Renal cortical epithelial cell (primary cell): ENCODE measurements at regions not wholly inside any gene's neighbourhood (a gene's known extent, or its start where the extent isn't known, plus 50 kb on each side); places are given as distances from the start of the nearest gene placed in this dataset.
A peak's percentile ranks its signal among the peaks of the same experiment; 100 is the strongest.

Source experiments
- DNase-seq: peaks from one replicate; pipeline ENCODE4 v3.0.0-alpha.2; 2011; ENCODE audit warnings: low read depth

DNA sequence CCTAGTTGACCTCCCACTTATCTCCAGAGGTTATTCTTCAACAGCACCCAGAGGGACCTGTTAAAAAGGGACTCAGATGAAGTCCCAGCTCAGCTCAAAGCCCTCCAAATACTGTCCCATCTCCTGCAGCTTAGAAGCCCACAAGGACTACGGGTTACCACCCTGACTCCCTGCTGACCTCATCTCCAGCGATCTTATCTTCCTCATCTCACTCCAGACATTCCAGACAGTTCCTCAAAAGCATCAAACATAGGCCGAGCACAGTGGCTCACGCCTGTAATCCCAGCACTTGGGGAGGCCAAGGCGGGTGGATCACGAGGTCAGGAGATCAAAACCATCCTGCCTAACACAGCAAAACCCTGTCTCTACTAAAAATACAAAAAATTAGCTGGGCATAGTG lies 263.8 kb upstream of the TLE4 start:
- no peak for DNase-seq

DNA sequence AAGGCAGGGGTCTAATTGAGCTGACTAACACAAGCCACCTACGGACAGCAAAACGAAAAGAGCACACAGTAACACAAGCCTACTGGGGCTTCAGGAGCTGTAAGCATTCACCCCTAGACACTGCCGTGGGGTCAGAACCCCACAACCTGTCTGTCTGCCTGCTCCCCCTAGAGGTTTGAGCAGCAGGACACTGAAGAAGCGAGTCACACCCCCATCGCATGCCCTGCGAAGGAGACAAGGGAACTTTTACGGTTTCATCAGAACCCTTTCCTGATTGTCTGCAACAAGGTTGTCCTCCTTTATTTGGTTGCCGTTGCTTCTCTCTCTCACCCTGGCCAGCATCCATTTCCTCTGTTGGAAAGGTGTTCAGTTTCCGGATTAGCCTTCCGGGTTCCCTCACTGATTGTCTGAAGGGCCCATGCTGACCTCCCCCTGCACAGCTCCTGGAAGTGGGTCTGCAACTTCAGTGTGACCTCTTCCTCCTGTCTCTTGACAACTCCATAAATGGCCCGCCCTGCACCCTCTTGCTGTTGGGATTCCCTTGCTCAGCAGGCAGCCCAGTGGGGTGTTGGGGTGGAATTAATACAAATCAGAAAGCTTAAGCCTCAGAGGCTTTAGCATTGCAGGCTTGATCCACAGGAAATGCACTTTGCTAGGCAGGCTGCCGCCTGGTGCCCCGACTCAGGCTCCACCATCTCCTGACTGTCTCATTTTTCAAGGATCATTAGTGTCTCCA lies 258.9 kb upstream of the TLE4 start:
- no peak for DNase-seq

DNA sequence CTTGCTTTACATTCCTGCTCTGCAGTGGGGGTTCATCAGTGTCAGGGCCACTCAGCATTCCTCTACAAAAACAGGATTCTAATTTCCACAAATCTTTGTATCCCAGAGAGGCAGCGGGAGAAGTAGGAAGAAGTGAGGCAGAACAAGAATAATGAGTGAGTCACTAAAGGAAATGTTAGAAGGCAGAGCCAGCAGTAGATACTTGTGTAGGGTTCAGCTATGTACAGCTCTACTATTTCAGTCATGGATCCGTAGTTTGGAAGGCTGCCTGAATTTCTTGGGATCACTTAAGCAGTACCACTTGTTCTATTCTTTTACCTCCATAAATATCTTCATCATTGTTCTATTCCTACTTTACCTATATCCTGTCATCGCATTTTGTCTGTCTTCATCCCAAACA lies 246.3 kb upstream of the TLE4 start:
- peak; percentile 83 for DNase-seq

DNA sequence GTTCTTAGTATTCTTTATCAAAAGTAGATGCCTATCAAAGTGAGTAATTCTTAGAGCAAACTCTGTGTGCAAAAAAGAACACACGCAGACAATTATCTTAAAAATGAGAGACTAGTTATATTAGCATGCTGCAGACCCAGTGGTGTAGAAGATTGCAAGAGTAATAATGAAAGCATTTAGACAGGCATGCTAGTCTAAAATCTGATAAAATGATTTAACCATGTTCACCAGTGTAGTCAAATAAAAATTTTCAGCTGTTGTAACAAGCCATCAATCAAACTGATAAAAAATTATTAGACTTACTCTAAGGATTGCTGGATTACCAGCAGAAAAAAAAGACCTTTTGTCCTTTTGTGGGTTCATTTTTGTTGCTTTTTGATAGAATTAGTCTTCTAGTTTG lies 241.9 kb upstream of the TLE4 start:
- DNase-seq: no peak

GRCh38 chr9:79334001-79334400 lies 237.8 kb upstream of the TLE4 start:
- DNase-seq: no peak

DNA sequence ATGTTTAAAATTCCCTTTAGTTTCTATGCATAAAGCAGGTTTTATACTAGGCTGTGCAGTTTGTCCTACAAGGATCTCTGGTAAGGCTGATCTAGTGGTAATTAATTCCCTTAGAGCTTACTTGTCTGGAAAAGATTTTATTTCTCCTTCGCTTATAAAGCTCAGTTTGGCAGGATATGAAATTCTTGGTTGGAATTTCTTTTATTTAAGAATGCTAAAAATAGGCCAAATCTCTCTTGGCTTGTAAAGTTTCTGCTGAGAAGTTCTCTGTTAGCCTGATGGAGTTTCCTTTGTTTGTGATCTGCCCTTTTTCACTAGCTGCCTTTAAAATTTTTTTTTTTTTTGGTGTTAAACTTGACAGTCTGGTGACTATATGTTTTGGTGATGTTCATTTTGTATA lies 237.1 kb upstream of the TLE4 start:
- DNase-seq: no peak

- no peak for DNase-seq
These were observed 235.8 kb upstream of the TLE4 start for GRCh38 chr9:79335987-79336386.

DNA sequence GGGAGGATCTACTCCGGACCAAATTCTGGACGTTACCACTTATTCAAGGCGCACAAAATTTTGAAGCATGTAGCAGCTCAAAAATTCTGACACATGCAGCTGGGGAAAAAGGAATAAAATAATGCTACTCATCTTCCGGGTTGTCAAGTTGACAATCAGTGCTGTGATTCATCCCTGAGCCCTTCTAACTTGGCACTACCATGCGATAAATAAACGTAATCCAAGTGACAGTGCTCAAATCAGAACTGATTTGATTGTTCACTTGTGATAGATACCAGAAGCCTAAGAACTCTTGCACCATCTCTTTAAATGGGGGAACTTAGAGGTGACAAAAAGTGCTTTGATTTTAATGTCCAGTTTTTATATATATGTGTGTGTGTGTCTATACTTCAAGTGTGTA lies 230.2 kb upstream of the TLE4 start:
- no peak for DNase-seq

DNA sequence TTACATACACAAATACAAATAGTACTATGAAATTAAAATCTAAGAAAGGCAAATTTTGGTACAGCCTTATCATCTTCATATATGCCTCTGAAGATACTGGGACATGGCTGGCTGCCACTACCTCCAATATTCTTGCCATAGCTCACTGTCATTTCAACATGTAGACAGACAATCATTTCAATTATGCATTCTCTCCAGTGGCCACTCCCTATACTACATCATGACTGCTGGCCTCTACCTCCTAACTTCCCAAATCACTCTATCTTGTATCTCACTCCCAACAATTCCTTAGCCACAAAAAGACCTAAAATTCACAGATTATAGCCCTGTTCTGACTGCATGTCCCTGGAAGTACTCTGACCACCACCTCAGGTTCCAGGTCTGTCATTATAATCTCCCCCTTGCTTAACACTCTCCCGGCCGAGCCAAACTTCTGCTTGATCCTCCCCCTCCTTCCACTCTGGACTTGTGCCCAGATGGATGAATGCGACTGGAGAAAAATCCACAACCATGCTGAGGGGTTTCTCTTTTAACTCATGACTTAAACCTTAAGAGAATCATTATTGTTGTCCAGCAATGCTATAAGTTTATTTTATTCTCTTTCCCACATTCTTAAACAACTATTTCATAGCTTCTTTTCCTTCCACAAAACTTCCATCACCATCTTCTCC lies 225.3 kb upstream of the TLE4 start:
- no peak for DNase-seq

DNA sequence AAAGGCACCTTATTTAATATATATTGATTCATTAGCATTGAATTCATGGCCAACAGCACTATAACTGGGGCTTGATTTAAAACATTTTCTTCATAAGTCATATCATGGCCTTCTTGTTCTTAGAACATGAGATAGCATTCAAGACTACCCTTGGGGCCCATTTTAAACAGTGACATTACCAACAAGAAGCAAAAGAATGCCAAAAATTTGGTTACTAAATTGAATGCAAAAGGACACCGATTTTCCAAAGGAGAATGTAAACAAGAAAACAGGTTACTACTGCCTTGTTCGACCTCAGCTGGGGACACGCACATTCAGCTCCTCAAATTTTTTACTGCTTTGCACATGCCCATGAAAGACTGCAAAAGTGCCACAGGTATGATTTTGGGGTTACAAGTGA lies 219.4 kb upstream of the TLE4 start:
- DNase-seq: no peak

- peak; percentile 72 for DNase-seq
These were observed 217.8 kb upstream of the TLE4 start for GRCh38 chr9:79353856-79354520.

DNA sequence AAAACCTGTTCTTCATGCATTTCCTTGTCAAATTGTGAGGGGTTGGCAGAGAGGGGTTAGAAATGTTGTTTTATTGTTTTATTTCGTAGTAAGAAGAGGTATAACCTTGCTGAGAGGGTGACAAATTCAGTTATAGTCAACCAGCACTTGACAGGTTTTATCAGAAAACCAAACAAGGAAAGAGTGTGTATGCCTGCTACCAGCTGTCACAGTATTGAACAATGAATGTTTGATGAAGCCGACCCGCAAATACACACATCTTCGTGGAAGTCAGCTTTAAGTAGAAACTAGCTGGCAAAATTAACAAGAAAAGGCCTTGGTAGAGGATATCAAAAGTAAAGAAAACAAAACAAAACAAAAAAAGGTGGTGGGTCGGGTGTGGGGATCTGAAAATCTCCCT lies 214.6 kb upstream of the TLE4 start:
- DNase-seq: no peak

- DNase-seq: no peak
These were observed 214.1 kb upstream of the TLE4 start for GRCh38 chr9:79357616-79358015.

DNA sequence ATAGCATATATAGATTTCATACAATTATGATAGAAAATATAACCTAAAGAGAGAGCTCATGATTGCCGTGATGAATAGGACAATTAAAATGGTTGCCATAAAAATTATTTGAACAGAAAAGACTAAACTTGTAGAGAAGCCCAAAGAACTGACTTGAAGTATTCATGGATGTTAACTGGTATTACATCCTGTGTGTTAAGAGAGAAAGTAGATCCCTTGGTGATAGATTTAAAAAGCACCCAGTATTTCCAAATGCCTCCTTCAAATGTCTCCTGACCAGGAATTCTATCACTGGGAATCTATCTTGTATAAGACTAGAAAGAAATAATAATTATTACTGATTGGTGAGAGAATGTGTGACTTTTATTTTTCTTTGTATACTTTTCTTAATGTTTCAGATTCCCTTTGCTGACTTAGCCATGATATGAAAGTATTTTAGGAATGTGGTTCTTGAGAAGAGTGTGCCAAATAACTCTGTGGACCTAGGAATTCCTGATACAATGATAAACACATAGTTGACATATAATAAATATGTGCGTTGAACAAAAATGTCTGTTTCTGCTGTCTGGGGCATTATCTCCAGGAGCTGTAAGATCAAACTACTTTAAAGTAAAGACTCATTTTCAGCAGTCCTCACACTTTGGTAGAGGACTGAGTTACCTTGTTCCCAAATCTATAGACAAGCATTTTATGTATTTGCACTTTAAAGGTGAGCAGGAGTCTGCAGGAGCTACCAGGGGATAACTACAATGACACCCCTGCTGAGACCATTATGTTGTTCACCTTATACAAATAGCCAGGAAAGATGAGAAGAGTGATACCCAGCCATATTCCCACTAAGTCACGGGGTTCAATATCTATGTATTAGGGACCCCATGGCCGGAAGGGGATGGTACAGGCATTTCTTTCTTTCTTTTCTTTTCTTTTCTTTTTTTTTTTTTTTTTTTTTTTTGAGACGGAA lies 211.1 kb upstream of the TLE4 start:
- peak; percentile 27 for DNase-seq

DNA sequence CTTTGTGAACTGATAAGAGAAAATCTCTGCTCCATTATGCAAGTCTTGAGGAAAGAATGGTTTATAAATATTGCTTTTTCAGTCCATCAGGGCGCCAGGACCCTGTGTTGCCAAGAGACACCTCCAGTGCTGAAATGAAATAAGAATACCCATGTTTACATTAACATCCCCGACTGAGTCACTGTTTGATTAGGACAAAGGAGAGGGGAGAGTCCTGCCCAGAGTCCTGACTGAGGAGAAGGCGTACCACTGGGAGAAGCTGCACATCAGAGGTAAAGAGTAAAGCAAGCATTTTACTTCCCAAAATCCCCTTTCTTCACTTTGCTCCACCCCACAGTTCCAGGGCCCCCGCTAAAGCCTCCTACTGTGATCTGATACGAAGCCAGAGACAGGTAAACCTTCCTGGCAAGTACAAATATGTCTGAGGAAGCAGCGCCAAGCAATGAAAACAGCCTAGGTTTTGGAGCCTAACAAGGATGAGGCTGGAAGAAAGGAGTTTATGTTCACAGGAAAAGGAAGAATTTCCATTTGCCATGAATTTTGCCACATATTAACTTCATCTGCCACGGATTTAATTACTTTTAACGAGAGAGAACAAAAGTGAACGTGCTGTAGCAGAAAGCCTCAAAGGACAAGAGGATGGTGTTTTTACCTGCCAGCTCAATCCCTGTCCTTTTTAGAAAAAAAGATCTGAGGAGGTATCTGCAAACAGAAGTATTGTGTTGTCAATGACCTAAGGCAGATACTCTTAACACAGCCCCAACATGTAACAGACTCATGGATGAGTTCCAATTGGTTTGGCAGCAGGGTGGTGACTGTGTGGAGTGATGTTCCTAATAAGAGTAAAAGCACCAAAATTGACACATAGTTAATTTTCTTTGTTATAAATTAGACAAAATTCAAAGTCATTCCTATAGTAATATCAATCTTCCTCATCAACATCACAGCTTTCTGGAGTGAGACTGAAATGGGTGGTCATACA lies 209.4 kb upstream of the TLE4 start:
- DNase-seq: no peak

DNA sequence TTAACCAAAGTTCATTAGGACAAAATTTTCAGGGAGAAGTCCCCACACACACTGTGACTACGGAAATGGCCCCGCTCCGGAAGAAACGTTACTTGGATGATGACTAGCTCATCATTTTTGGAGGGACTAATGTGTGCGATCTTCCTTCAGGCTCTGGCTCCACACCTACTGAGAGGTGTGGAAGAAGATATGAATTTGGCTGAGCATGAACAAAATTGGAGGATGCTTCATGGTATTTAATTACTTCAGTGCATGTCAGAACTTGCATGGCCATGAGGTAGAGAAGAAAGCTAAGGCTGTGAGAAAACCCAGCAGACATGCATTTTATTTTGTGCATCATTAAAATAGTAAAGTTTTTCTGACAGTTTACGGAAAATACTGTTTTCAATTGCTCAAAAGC lies 202.1 kb upstream of the TLE4 start:
- DNase-seq: no peak

DNA sequence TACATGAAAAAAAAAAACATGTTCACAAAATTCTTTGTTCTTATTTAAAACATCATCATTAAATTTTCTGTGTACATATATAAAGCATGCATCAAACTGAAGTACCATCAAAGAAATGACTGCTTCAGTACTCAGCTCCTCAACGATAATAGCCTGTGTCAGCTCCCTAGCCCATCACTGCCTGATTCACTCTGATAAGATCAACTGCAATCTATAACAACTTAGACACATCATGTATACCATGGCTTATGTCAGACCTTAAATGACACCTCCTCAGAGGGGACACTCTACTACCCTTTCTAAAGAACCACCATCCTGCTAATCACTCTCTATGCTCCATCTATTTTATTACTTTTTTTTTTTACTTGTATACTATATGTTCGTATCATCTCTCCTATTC lies 200.5 kb upstream of the TLE4 start:
- DNase-seq: no peak

GRCh38 chr9:79371948-79372555 lies 199.7 kb upstream of the TLE4 start:
- DNase-seq: no peak

GRCh38 chr9:79377339-79377855 lies 194.4 kb upstream of the TLE4 start:
- DNase-seq: peak; percentile 27

DNA sequence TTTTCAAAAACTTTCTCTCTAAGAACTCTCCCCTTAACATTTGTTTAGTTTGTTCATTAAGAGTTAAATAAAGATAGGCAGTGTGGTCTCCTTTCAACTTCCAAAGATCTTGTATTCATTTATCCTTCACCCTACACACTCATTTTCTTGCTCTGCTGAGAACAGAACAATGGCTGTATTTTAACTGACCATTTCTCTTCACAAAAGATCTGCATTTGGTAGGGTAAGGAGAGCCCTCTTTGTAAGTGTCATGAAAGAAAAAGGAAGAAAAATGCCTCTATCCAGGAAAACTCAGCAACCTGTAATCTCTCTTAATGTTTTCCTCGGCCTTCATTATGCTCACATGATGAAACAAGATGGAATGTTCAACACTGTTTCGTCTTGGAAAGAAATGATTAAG lies 193.7 kb upstream of the TLE4 start:
- DNase-seq: no peak
